GM12878 (cell line): ENCODE measurements at regions not wholly inside any gene's neighbourhood (a gene's known extent, or its start where the extent isn't known, plus 50 kb on each side); places are given as distances from the start of the nearest gene placed in this dataset.

ENCODE experiments used
- ATAC-seq: fragments of 200-7000 bp; cut with Tn5 transposase; 3 replicates; pipeline ENCODE4 v1.9.1; 2020; ENCODE audit warnings: mild to moderate bottlenecking, moderate library complexity
- BruUV-seq: library from RNA; stranded (reverse); fragments of 400-500 nt; replicated peaks from 2 replicates; lab custom pipeline; 2021; lab: Mats Ljungman, UMichigan
- CTCF ChIA-PET: fragments of 300-600 bp; sonication (Branson Sonifier 250); formaldehyde crosslinking; extraction: SDS; loops from one replicate; lab custom pipeline; 2021; ENCODE audit warnings: inconsistent platforms; lab: Yijun Ruan, JAX
- POLR2A ChIA-PET: fragments of 350-600 bp; formaldehyde crosslinking; extraction: SDS; loops from one replicate; lab custom pipeline; 2021; ENCODE audit warnings: inconsistent platforms; lab: Charles Lee
- RAD21 ChIA-PET: fragments of 300-600 bp; sonication (Branson Sonifier 250); formaldehyde crosslinking; loops from one replicate; lab custom pipeline; 2023; ENCODE audit warnings: antibody characterized with exemption; ENCODE audit not compliant: unreplicated experiment; lab: Charles Lee
- SMC1A ChIA-PET: fragments of 300-600 bp; sonication (Branson Sonifier 250); formaldehyde crosslinking; loops from one replicate; lab custom pipeline; 2023; ENCODE audit not compliant: unreplicated experiment, uncharacterized antibody; lab: Charles Lee
- DNase-seq: peaks from one replicate; pipeline ENCODE4 v3.0.0-alpha.2; 2011; ENCODE audit warnings: low read depth, low spot score
- FAIRE-seq: peaks from 3 replicates; lab custom pipeline; 2011; peaks lifted over from hg19 to GRCh38; lab: Jason Lieb, UNC
- H2AFZ ChIP-seq: 2 replicates; pipeline ENCODE4 v1.6.0; 2011; ENCODE audit warnings: low read depth, low read length, control low read depth; ENCODE audit not compliant: control insufficient read depth
- H3K27ac ChIP-seq: 2 replicates; pipeline ENCODE4 v1.5.1; 2011; ENCODE audit warnings: control low read depth; ENCODE audit not compliant: control insufficient read depth, insufficient read depth
- H3K27me3 ChIP-seq, 2 experiments: replicated peaks in 1 of 2; 2 replicates each; pipeline versions ENCODE4 v1.6.0 to v1.6.1; 2011; ENCODE audit warnings: low read length in 1 of 2; ENCODE audit not compliant: control insufficient read depth in 2 of 2, insufficient read depth in 2 of 2
- H3K36me3 ChIP-seq, 2 experiments: 2 replicates each; pipeline ENCODE4 v1.5.1; 2011; ENCODE audit warnings: low read length in 1 of 2; ENCODE audit not compliant: control insufficient read depth in 2 of 2, insufficient read depth in 2 of 2
- H3K4me1 ChIP-seq: 2 replicates; pipeline ENCODE4 v1.6.1; 2011; ENCODE audit warnings: mild to moderate bottlenecking, low read length, moderate library complexity, mixed read lengths; ENCODE audit not compliant: control insufficient read depth, insufficient read depth
- H3K4me2 ChIP-seq: 2 replicates; pipeline ENCODE4 v1.6.0; 2011; ENCODE audit warnings: control low read depth; ENCODE audit not compliant: control insufficient read depth, insufficient read depth
- H3K4me3 ChIP-seq: fragments of 200-600 bp; sonication (generic); 2 replicates; pipeline ENCODE4 v1.5.1; 2016
- H3K79me2 ChIP-seq: 2 replicates; pipeline ENCODE4 v1.6.0; 2011; ENCODE audit warnings: low read length; ENCODE audit not compliant: control insufficient read depth, insufficient read depth
- H3K9ac ChIP-seq: 2 replicates; pipeline ENCODE4 v1.8.0; 2011; ENCODE audit warnings: low read length, control low read depth, mixed read lengths; ENCODE audit not compliant: control insufficient read depth, insufficient read depth
- H3K9me3 ChIP-seq: replicated peaks from 3 replicates; pipeline ENCODE4 v1.5.1; 2011; ENCODE audit warnings: mild to moderate bottlenecking, low read length; ENCODE audit not compliant: control insufficient read depth, insufficient read depth
- H4K20me1 ChIP-seq: 2 replicates; pipeline ENCODE4 v1.6.0; 2011; ENCODE audit not compliant: control insufficient read depth, insufficient read depth
- ATF2 ChIP-seq: IDR thresholded peaks from 2 replicates; pipeline ENCODE4 v1.6.1; 2012; ENCODE audit warnings: low read length, inconsistent platforms
- DPF2 ChIP-seq: fragments of 450-650 bp; IDR thresholded peaks from 2 replicates; pipeline ENCODE4 v1.6.1; 2017; ENCODE audit warnings: mild to moderate bottlenecking
- ETV6 ChIP-seq, 2 experiments: fragments of 450-650 bp in 1 of 2; IDR thresholded peaks in 1 of 2; conservative IDR thresholded peaks in 1 of 2; 2 replicates each; pipeline ENCODE4 v1.6.1; 2014; ENCODE audit warnings: antibody characterized with exemption in 1 of 2, borderline replicate concordance in 1 of 2, low read depth in 1 of 2, mild to moderate bottlenecking in 1 of 2, moderate library complexity in 1 of 2
- FOS ChIP-seq: IDR thresholded peaks from 3 replicates; pipeline ENCODE4 v1.6.1; 2011; ENCODE audit warnings: borderline replicate concordance; ENCODE audit not compliant: insufficient read length; ENCODE audit errors: extremely low read depth
- IKZF1 ChIP-seq: fragments of 450-650 bp; conservative IDR thresholded peaks from 2 replicates; pipeline ENCODE4 v1.6.1; 2017; ENCODE audit warnings: antibody characterized with exemption, mild to moderate bottlenecking
- MEF2B ChIP-seq: fragments of 450-650 bp; IDR thresholded peaks from 2 replicates; pipeline ENCODE4 v1.6.1; 2018; ENCODE audit warnings: mild to moderate bottlenecking, moderate library complexity; ENCODE audit not compliant: partially characterized antibody, poor library complexity, severe bottlenecking
- PKNOX1 ChIP-seq: fragments of 450-650 bp; IDR thresholded peaks from 2 replicates; pipeline ENCODE4 v1.6.1; 2016; ENCODE audit warnings: mild to moderate bottlenecking
- RB1 ChIP-seq: fragments of 450-650 bp; formaldehyde crosslinking; IDR thresholded peaks from 2 replicates; pipeline ENCODE4 v1.6.1; 2017; ENCODE audit warnings: mild to moderate bottlenecking, borderline replicate concordance
- RELA ChIP-seq: fragments of 450-650 bp; IDR thresholded peaks from 2 replicates; pipeline ENCODE4 v1.8.0; 2014; ENCODE audit warnings: borderline replicate concordance; ENCODE audit not compliant: partially characterized antibody
- SMAD1 ChIP-seq: fragments of 450-650 bp; IDR thresholded peaks from 2 replicates; pipeline ENCODE4 v1.6.1; 2018; ENCODE audit warnings: mild to moderate bottlenecking, low read depth; ENCODE audit not compliant: partially characterized antibody
- SUZ12 ChIP-seq: fragments of 200-600 bp; sonication (generic); IDR thresholded peaks from one replicate; pipeline ENCODE4 v1.6.1; 2018; ENCODE audit warnings: antibody characterized with exemption, mild to moderate bottlenecking; ENCODE audit not compliant: unreplicated experiment
- ZBTB40 ChIP-seq: fragments of 450-650 bp; IDR thresholded peaks from 2 replicates; pipeline ENCODE4 v1.6.1; 2016; ENCODE audit warnings: mild to moderate bottlenecking, moderate library complexity, borderline replicate concordance
- ZSCAN29 ChIP-seq: fragments of 450-650 bp; IDR thresholded peaks from 2 replicates; pipeline ENCODE4 v1.6.1; 2017; ENCODE audit warnings: mild to moderate bottlenecking, moderate library complexity
- whole genome bisulfite sequencing: methylation state at CpG from one replicate; pipeline ENCODE4 v1.1.6; 2016; ENCODE audit warnings: low lambda C conversion rate; ENCODE audit not compliant: insufficient replicate concordance, insufficient coverage; ENCODE audit errors: missing lambda C conversion rate; 5-methylcytosine and 5-hydroxymethylcytosine counted together
- in situ Hi-C: fragments of 300-500 bp; cut with MboI; formaldehyde crosslinking; loops from 9 replicates; pipeline ENCODE4 v1.14.3; 2018; ENCODE audit warnings: mixed read lengths
- intact Hi-C: fragments of 100-400 bp; cut with micrococcal nuclease; formaldehyde crosslinking; loops from one replicate; pipeline ENCODE4 v1.14.2; 2022; ENCODE audit not compliant: unreplicated experiment

DNA sequence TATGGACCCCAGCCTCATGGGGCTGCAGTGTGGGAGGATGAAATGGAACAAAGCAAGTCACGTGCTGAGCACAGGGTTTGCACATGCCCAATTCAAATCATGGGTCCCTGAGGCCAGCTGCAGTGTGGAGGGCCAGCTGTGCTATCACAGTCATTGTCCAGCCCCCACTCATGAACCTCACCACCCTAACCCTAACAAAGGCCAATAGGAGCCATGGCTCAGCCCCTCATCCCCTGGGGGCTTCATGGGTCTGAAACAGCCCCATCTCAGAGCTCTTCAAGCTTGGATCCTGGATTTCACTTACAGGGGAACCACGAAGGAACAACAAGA, 125.6 kb upstream of the MAFB start (continued):
- no peak for TF ChIP-seq SUZ12

- Histone ChIP-seq H3K79me2 (no peaks in the 10 kb centered on the region), H3K4me3 (no peak overlapping the region)
- no peak for ATAC-seq
- RAD21 ChIA-PET, result no interaction called here
- TF ChIP-seq ZBTB40 (no peak), IKZF1 (no peak), ETV6 (conservative IDR thresholded peaks at IDR 0.05 in 1 of 2, IDR thresholded peaks at IDR 0.05 in 1 of 2; ENCODE audit: borderline replicate concordance in 1 of 2, low read depth in 1 of 2) (no peak), RB1 (no peak), SMAD1 (no peak), MEF2B (no peak), FOS (no peak), ZSCAN29 (no peak), PKNOX1 (no peak), RELA (no peak), DPF2 (no peak), ATF2 (no peak)
- TF ChIP-seq, all 136 proteins: peak for 0
- Histone ChIP-seq H3K4me2 (no peak overlapping the region), H3K27me3 (no peaks in the 10 kb centered on the region), H3K9ac (no peak overlapping the region), H3K27ac (no peak overlapping the region), H3K9me3 (no peaks in the 10 kb centered on the region; the same call in 2 of the 3 replicates), H2AFZ (no peak overlapping the region), H3K4me1 (no peaks in the 10 kb centered on the region), H3K36me3 (no peaks in the 10 kb centered on the region), H4K20me1 (no peaks in the 10 kb centered on the region)
- SMC1A ChIA-PET, result no interaction called here
- DNase-seq, result no peak
- no TSS peak for BruUV-seq
- FAIRE-seq, result no peak
- POLR2A ChIA-PET, result no interaction called here
- intact Hi-C loops (no loop called here), in situ Hi-C loops (no loop called here)
- CTCF ChIA-PET, result interaction anchor here (0.5 kb wide), 1 partner anchor 149 kb away, joined by 3 read pairs; no protein-coding TSS in a partner anchor
- WGBS, result 13% methylated on average over 9 of the region's 9 CpGs
These were observed 126.4 kb upstream of the MAFB start for GRCh38 chr20:40815156-40816038.
